ENCODE measurements at regions not wholly inside any gene's neighbourhood (a gene's known extent, or its start where the extent isn't known, plus 50 kb on each side); places are given as distances from the start of the nearest gene placed in this dataset.

GRCh38 chr6:168778201-168778600 lies 337.2 kb downstream of the SMOC2 start:
- TF ChIP-seq CTCF (IDR thresholded peaks at IDR 0.05) (no peak), POLR2A (IDR thresholded peaks at IDR 0.05) (no peak), EP300 (IDR thresholded peaks at IDR 0.05) (no peak)
